ELF-1 (cell line): ENCODE measurements at regions not wholly inside any gene's neighbourhood (a gene's known extent, or its start where the extent isn't known, plus 50 kb on each side); places are given as distances from the start of the nearest gene placed in this dataset.
A peak's percentile ranks its signal among the peaks of the same experiment; 100 is the strongest.

Experiments
- DNase-seq: peaks from one replicate; pipeline ENCODE4 v3.0.0-alpha.2; 2016; ENCODE audit warnings: low read depth, low spot score

- no peak for DNase-seq
These were observed 170.9 kb upstream of the BMP4 start for GRCh38 chr14:54127526-54127925.

- no peak for DNase-seq
These were observed 173.4 kb upstream of the BMP4 start for GRCh38 chr14:54129850-54130640.

GRCh38 chr14:54132496-54132895 lies 175.9 kb upstream of the BMP4 start:
- no peak for DNase-seq

- DNase-seq: no peak
These were observed 177.3 kb upstream of the BMP4 start for GRCh38 chr14:54133896-54134295.

GRCh38 chr14:54135804-54136280 lies 179.2 kb upstream of the BMP4 start:
- DNase-seq: no peak

- no peak for DNase-seq
These were observed 180.4 kb upstream of the BMP4 start for GRCh38 chr14:54136894-54137613.

- DNase-seq: no peak
These were observed 181.0 kb upstream of the BMP4 start for GRCh38 chr14:54137614-54137961.

- no peak for DNase-seq
These were observed 181.4 kb upstream of the BMP4 start for GRCh38 chr14:54138024-54138353.

- DNase-seq: no peak
These were observed 181.9 kb upstream of the BMP4 start for GRCh38 chr14:54138354-54139038.

GRCh38 chr14:54140551-54140950 lies 183.9 kb upstream of the BMP4 start:
- no peak for DNase-seq

- no peak for DNase-seq
These were observed 190.0 kb upstream of the BMP4 start for GRCh38 chr14:54146601-54147000.

- peak; percentile 3 for DNase-seq
These were observed 190.7 kb upstream of the BMP4 start for GRCh38 chr14:54147282-54147681.

GRCh38 chr14:54147758-54148157 lies 191.1 kb upstream of the BMP4 start:
- no peak for DNase-seq

- DNase-seq: no peak
These were observed 191.6 kb upstream of the BMP4 start for GRCh38 chr14:54148251-54148650.

- DNase-seq: no peak
These were observed 195.7 kb upstream of the BMP4 start for GRCh38 chr14:54152351-54152750.

GRCh38 chr14:54166049-54166950 lies 209.7 kb upstream of the BMP4 start:
- DNase-seq: no peak

- DNase-seq: no peak
These were observed 211.9 kb upstream of the BMP4 start for GRCh38 chr14:54168489-54168888.

GRCh38 chr14:54169254-54169924 lies 212.8 kb upstream of the BMP4 start:
- DNase-seq: no peak

- no peak for DNase-seq
These were observed 213.7 kb upstream of the BMP4 start for GRCh38 chr14:54170301-54170700.

- no peak for DNase-seq
These were observed 215.5 kb upstream of the BMP4 start for GRCh38 chr14:54172114-54172513.

GRCh38 chr14:54172562-54172961 lies 215.9 kb upstream of the BMP4 start:
- DNase-seq: no peak
